GM12878 (cell line): ENCODE measurements at regions not wholly inside any gene's neighbourhood (a gene's known extent, or its start where the extent isn't known, plus 50 kb on each side); places are given as distances from the start of the nearest gene placed in this dataset.

Experiments used
- POLR2A ChIP-seq: IDR thresholded peaks from 2 replicates; pipeline ENCODE4 v1.6.1; 2011; ENCODE audit warnings: low read depth, mild to moderate bottlenecking, low read length
- TF ChIP-seq, protein P1 (sequence below), 3 experiments: IDR thresholded peaks in 2 of 3; conservative IDR thresholded peaks in 1 of 3; 2 replicates each; pipeline ENCODE4 v1.5.1; 2011; ENCODE audit warnings: low read depth in 3 of 3, low read length in 3 of 3, mild to moderate bottlenecking in 3 of 3, control low read depth in 2 of 3, moderate library complexity in 2 of 3, inconsistent platforms in 1 of 3, mixed read lengths in 1 of 3; ENCODE audit not compliant: control insufficient read depth in 2 of 3, insufficient read depth in 1 of 3; ENCODE audit errors: extremely low read depth in 1 of 3

DNA sequence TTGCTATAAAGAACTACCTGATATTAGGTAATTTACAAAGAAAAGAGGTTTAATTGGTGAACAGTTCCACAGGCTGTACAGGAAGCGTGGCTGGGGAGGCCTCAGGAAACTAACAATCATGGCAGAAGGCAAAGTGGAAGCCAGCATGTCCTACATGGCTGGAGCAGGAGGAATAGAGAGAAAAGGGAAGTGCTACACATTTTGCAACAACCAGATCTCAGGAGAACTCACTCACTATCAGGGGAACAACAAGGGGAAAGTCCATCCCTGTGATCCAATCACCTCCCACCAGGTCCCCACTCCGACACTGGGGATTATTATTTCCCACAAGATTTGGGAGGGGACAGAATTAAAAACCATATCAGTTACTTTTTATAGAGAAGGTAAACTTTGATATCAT, 273.5 kb upstream of the MMADHC start:
- TF ChIP-seq, protein P1, sequence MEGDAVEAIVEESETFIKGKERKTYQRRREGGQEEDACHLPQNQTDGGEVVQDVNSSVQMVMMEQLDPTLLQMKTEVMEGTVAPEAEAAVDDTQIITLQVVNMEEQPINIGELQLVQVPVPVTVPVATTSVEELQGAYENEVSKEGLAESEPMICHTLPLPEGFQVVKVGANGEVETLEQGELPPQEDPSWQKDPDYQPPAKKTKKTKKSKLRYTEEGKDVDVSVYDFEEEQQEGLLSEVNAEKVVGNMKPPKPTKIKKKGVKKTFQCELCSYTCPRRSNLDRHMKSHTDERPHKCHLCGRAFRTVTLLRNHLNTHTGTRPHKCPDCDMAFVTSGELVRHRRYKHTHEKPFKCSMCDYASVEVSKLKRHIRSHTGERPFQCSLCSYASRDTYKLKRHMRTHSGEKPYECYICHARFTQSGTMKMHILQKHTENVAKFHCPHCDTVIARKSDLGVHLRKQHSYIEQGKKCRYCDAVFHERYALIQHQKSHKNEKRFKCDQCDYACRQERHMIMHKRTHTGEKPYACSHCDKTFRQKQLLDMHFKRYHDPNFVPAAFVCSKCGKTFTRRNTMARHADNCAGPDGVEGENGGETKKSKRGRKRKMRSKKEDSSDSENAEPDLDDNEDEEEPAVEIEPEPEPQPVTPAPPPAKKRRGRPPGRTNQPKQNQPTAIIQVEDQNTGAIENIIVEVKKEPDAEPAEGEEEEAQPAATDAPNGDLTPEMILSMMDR (IDR thresholded peaks at IDR 0.05 in 2 of 3, conservative IDR thresholded peaks at IDR 0.05 in 1 of 3; ENCODE audit: control insufficient read depth in 2 of 3, extremely low read depth in 1 of 3, insufficient read depth in 1 of 3, low read depth in 3 of 3, low read length in 3 of 3) = no peak
- TF ChIP-seq POLR2A = no peak
